GM23338 (cell line): ENCODE measurements at regions not wholly inside any gene's neighbourhood (a gene's known extent, or its start where the extent isn't known, plus 50 kb on each side); places are given as distances from the start of the nearest gene placed in this dataset.

Experiments used
- ATAC-seq: fragments of 200-7000 bp; cut with Tn5 transposase; 3 replicates; pipeline ENCODE4 v1.9.1; 2020
- DNase-seq: peaks from one replicate; pipeline ENCODE4 v3.0.0-alpha.2; 2015; ENCODE audit warnings: low spot score
- H2AFZ ChIP-seq: fragments of 200-600 bp; sonication (generic); 2 replicates; pipeline ENCODE4 v1.8.0; 2016; ENCODE audit warnings: antibody characterized with exemption, mild to moderate bottlenecking, moderate library complexity
- H3F3A ChIP-seq: fragments of 200-600 bp; sonication (generic); replicated peaks from 2 replicates; pipeline ENCODE4 v1.8.0; 2017; ENCODE audit warnings: antibody characterized with exemption, mixed run types, low read depth
- H3K27ac ChIP-seq: fragments of 200-600 bp; sonication (generic); 2 replicates; pipeline ENCODE4 v1.6.1; 2016; ENCODE audit warnings: low read depth
- H3K27me3 ChIP-seq: fragments of 200-600 bp; sonication (generic); 2 replicates; pipeline ENCODE4 v1.8.0; 2016; ENCODE audit warnings: mild to moderate bottlenecking, mixed run types, moderate library complexity; ENCODE audit not compliant: insufficient read depth
- H3K36me3 ChIP-seq: fragments of 200-600 bp; sonication (generic); 2 replicates; pipeline ENCODE4 v1.8.0; 2016; ENCODE audit warnings: mild to moderate bottlenecking; ENCODE audit not compliant: insufficient read depth
- H3K4me1 ChIP-seq: fragments of 200-600 bp; sonication (generic); 2 replicates; pipeline ENCODE4 v1.8.0; 2016; ENCODE audit warnings: mild to moderate bottlenecking, moderate library complexity; ENCODE audit not compliant: insufficient read depth
- H3K4me2 ChIP-seq: fragments of 200-600 bp; sonication (generic); 2 replicates; pipeline ENCODE4 v1.7.1; 2017; ENCODE audit warnings: mixed run types
- H3K4me3 ChIP-seq: fragments of 200-600 bp; sonication (generic); 2 replicates; pipeline ENCODE4 v1.6.1; 2016; ENCODE audit warnings: mixed run types
- H3K79me2 ChIP-seq: fragments of 200-600 bp; sonication (generic); replicated peaks from 2 replicates; pipeline ENCODE4 v1.8.0; 2017; ENCODE audit warnings: mild to moderate bottlenecking; ENCODE audit not compliant: insufficient read depth
- H3K9me2 ChIP-seq: fragments of 200-600 bp; sonication (generic); 2 replicates; pipeline ENCODE4 v1.8.0; 2017; ENCODE audit not compliant: insufficient read depth
- H4K20me1 ChIP-seq: fragments of 200-600 bp; sonication (generic); replicated peaks from 2 replicates; pipeline ENCODE4 v1.8.0; 2017; ENCODE audit warnings: mild to moderate bottlenecking; ENCODE audit not compliant: insufficient read depth
- H3K27ac Mint-ChIP-seq: 2 replicates; pipeline ENCODE4 v1.8.0; 2020; ENCODE audit warnings: inconsistent platforms, mild to moderate bottlenecking, moderate library complexity, mixed read lengths
- H3K27me3 Mint-ChIP-seq: 3 replicates; pipeline ENCODE4 v1.8.0; 2022; ENCODE audit warnings: low read depth, mild to moderate bottlenecking, moderate library complexity, mixed read lengths, inconsistent platforms; ENCODE audit not compliant: insufficient read depth, poor library complexity
- H3K36me3 Mint-ChIP-seq: 3 replicates; pipeline ENCODE4 v1.8.0; 2021; ENCODE audit warnings: low read depth, mild to moderate bottlenecking, inconsistent platforms, moderate library complexity, mixed read lengths
- H3K4me1 Mint-ChIP-seq: 3 replicates; pipeline ENCODE4 v1.8.0; 2020; ENCODE audit warnings: mild to moderate bottlenecking, inconsistent platforms, mixed read lengths
- H3K4me3 Mint-ChIP-seq: 3 replicates; pipeline ENCODE4 v1.8.0; 2021; ENCODE audit warnings: moderate library complexity, mild to moderate bottlenecking, inconsistent platforms, mixed read lengths
- H3K9me3 Mint-ChIP-seq: 3 replicates; pipeline ENCODE4 v1.8.0; 2020; ENCODE audit warnings: moderate library complexity, mild to moderate bottlenecking, inconsistent platforms, mixed read lengths
- CREB1 ChIP-seq: fragments of 250-450 bp; sonication (Bioruptor Pico); IDR thresholded peaks from 2 replicates; pipeline ENCODE4 v1.5.0; 2020; ENCODE audit warnings: low read depth, mild to moderate bottlenecking, moderate library complexity
- CTCF ChIP-seq, 2 experiments: fragments of 200-600 bp in 1 of 2; sonication (generic) in 1 of 2; conservative IDR thresholded peaks; 2 replicates each; pipeline versions ENCODE4 v1.5.1 to v1.6.1; 2016 to 2017; ENCODE audit warnings: antibody characterized with exemption in 2 of 2, low read depth in 2 of 2, mild to moderate bottlenecking in 2 of 2, moderate library complexity in 1 of 2
- ETS1 ChIP-seq: IDR thresholded peaks from 2 replicates; pipeline ENCODE4 v1.6.1; 2016; ENCODE audit warnings: antibody characterized with exemption
- EZH2 ChIP-seq: fragments of 200-600 bp; sonication (generic); IDR thresholded peaks from one replicate; pipeline ENCODE4 v1.8.0; 2017; ENCODE audit warnings: antibody characterized with exemption, mild to moderate bottlenecking, low read depth; ENCODE audit not compliant: unreplicated experiment
- EZH2phosphoT487 ChIP-seq: fragments of 200-600 bp; sonication (generic); IDR thresholded peaks from one replicate; pipeline ENCODE4 v1.8.1; 2018; ENCODE audit warnings: antibody characterized with exemption; ENCODE audit not compliant: unreplicated experiment
- JUNB ChIP-seq: IDR thresholded peaks from one replicate; pipeline ENCODE4 v1.6.1; 2016; ENCODE audit warnings: antibody characterized with exemption; ENCODE audit not compliant: unreplicated experiment
- REST ChIP-seq: IDR thresholded peaks from one replicate; pipeline ENCODE4 v1.6.1; 2018; ENCODE audit warnings: antibody characterized with exemption; ENCODE audit not compliant: unreplicated experiment
- ZNF114 ChIP-seq: fragments of 250-450 bp; sonication (Bioruptor Pico); IDR thresholded peaks from 2 replicates; pipeline ENCODE4 v1.5.0; 2020; ENCODE audit warnings: mild to moderate bottlenecking, moderate library complexity
- ZNF331 ChIP-seq: fragments of 250-450 bp; sonication (Bioruptor Pico); IDR thresholded peaks from 2 replicates; pipeline ENCODE4 v1.5.0; 2020; ENCODE audit warnings: low read depth, mild to moderate bottlenecking, moderate library complexity

DNA sequence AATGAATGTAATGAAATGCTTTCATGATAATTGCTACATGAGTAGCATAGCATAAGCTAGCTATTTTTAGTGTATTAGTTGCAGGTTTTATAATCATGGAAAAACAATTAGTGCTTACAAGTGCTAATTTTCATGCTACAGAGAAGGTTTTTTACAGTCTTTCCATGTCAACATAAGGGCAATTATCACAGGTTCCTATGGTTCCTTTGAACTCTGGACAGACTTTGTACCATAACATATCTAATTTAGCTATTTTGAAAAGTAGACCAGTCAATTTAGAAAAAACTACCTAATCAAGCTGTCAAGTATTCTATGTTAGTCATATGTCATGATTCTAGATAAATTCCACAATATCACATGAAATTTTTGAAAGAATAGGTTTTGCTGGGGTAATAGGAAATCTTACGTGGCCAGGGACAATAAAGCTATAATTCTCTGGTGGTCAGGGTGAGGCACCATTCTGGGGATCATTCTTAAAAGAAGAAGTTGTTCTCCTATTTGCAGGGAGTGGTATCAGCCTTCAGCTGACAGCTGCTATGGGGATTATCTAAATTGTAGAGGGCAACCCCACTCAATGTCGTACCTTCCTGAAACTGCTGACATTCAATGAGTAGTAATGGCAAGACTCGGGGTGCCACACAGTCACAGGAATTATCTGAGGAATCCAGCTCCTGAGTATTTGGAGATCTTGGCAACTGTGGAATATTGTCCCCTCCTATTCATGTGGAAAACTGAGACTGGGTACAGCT lies 724.0 kb upstream of the LINC00305 start:
- Histone ChIP-seq H3K36me3 (no peaks in the 10 kb centered on the region), H4K20me1 (no peaks in the 10 kb centered on the region; the same call in 1 of the 2 replicates), H3K79me2 (no peaks in the 10 kb centered on the region), H3K4me1 (no peaks in the 10 kb centered on the region), H3K27ac (no peak overlapping the region), H3K27me3 (no peaks in the 10 kb centered on the region), H3K4me2 (no peak overlapping the region), H3K4me3 (no peak overlapping the region), H3K9me2 (0 out of 2 replicates have a peak, but pooled peaks cover 3% of the 10 kb centered on the region), H2AFZ (no peak overlapping the region), H3F3A (no peaks in the 10 kb centered on the region)
- Mint-ChIP-seq H3K4me3 (no peak overlapping the region), H3K36me3 (peaks cover 3% of the 10 kb centered on the region; the same call in 1 of the 3 replicates), H3K4me1 (no peaks in the 10 kb centered on the region), H3K27me3 (no peaks in the 10 kb centered on the region), H3K9me3 (no peaks in the 10 kb centered on the region), H3K27ac (no peak overlapping the region)
- no peak for TF ChIP-seq CTCF (conservative IDR thresholded peaks at IDR 0.05; ENCODE audit: low read depth in 2 of 2)
- TF ChIP-seq JUNB = no peak
- no peak for TF ChIP-seq EZH2phosphoT487
- TF ChIP-seq ETS1 = no peak
- ATAC-seq (no peak), DNase-seq (no peak)

DNA sequence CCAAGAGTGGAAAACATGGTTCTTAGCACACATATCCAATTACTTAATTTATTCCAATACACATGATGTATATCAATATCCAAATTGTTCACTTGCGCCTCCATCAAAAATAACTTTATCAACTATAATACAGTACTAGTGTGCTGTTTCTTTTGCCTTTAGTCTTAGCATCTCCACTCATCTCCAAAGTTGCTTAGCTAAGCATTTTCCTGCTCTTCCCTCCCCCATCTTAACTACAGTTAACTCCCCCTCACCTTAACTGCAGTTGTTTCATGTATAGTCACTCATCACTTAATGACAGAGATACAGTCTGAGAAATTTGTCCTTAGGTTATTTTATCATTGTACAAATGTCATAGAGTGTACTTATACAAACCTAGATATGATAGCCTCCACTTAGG lies 705.2 kb upstream of the LINC00305 start:
- Histone ChIP-seq H4K20me1 (no peaks in the 10 kb centered on the region), H3K4me1 (peaks cover 6% of the 10 kb centered on the region), H3K27me3 (no peaks in the 10 kb centered on the region), H3K4me2 (no peak overlapping the region), H3K36me3 (no peaks in the 10 kb centered on the region), H3K27ac (no peak overlapping the region), H3K79me2 (no peaks in the 10 kb centered on the region), H3F3A (no peaks in the 10 kb centered on the region), H3K4me3 (no peak overlapping the region), H2AFZ (no peak overlapping the region), H3K9me2 (no peaks in the 10 kb centered on the region)
- Mint-ChIP-seq H3K9me3 (no peaks in the 10 kb centered on the region), H3K36me3 (no peaks in the 10 kb centered on the region), H3K4me3 (no peak overlapping the region), H3K4me1 (peaks cover 8% of the 10 kb centered on the region), H3K27ac (no peak overlapping the region), H3K27me3 (no peaks in the 10 kb centered on the region)
- DNase-seq (no peak), ATAC-seq (no peak)
- TF ChIP-seq ZNF331 = no peak
- TF ChIP-seq JUNB = no peak
- TF ChIP-seq ETS1 = no peak
- TF ChIP-seq REST = no peak
- TF ChIP-seq CREB1 (CRISPR knock-in tag) = no peak
- no peak for TF ChIP-seq CTCF (conservative IDR thresholded peaks at IDR 0.05; ENCODE audit: low read depth in 2 of 2)
- TF ChIP-seq EZH2 = no peak
- TF ChIP-seq ZNF114 = no peak
